HG02623 (cell line): ENCODE measurements at regions not wholly inside any gene's neighbourhood (a gene's known extent, or its start where the extent isn't known, plus 50 kb on each side); places are given as distances from the start of the nearest gene placed in this dataset.
"Not testable (repeated sequence)": the region's sequence is repeated elsewhere in the genome, so short reads cannot be mapped to it uniquely, and the experiment has no call there.

Source experiments
- ATAC-seq: cut with Tn5 transposase; IDR thresholded peaks from one replicate; pipeline ENCODE4 v1.9.1; 2021; ENCODE audit warnings: moderate library complexity; ENCODE audit not compliant: unreplicated experiment

GRCh38 chr5:32534041-32534440, 51.3 kb upstream of the SUB1 start:
- no peak for ATAC-seq

GRCh38 chr5:32531885-32532520, 53.4 kb upstream of the SUB1 start:
- ATAC-seq: peak; percentile 35

GRCh38 chr5:32527321-32527720, 58.0 kb upstream of the SUB1 start:
- not testable (repeated sequence) for ATAC-seq

- no peak for ATAC-seq
These were observed 58.5 kb upstream of the SUB1 start for GRCh38 chr5:32526810-32527209.

GRCh38 chr5:32523625-32524024, 61.7 kb upstream of the SUB1 start:
- ATAC-seq: no peak

GRCh38 chr5:32522429-32523143, 62.8 kb upstream of the SUB1 start:
- no peak for ATAC-seq

GRCh38 chr5:32521481-32521880, 63.9 kb upstream of the SUB1 start:
- ATAC-seq: no peak

GRCh38 chr5:32520972-32521371, 64.4 kb upstream of the SUB1 start:
- ATAC-seq: no peak

- no peak for ATAC-seq
These were observed 65.0 kb upstream of the SUB1 start for GRCh38 chr5:32520356-32520755.

- no peak for ATAC-seq
These were observed 65.8 kb upstream of the SUB1 start for GRCh38 chr5:32519508-32519907.

GRCh38 chr5:32514806-32515205, 70.3 kb upstream of the ZFR start:
- no peak for ATAC-seq

GRCh38 chr5:32512926-32513325, 68.4 kb upstream of the ZFR start:
- ATAC-seq: no peak

GRCh38 chr5:32511776-32512374, 67.3 kb upstream of the ZFR start:
- ATAC-seq: no peak

GRCh38 chr5:32510860-32511259, 66.3 kb upstream of the ZFR start:
- ATAC-seq: no peak

- no peak for ATAC-seq
These were observed 64.6 kb upstream of the ZFR start for GRCh38 chr5:32508806-32509805.

- no peak for ATAC-seq
These were observed 63.3 kb upstream of the ZFR start for GRCh38 chr5:32507738-32508434.

GRCh38 chr5:32506799-32507198, 62.3 kb upstream of the ZFR start:
- no peak for ATAC-seq

- no peak for ATAC-seq
These were observed 61.7 kb upstream of the ZFR start for GRCh38 chr5:32506201-32506661.

GRCh38 chr5:32505756-32506155, 61.2 kb upstream of the ZFR start:
- ATAC-seq: no peak

GRCh38 chr5:32504989-32505596, 60.6 kb upstream of the ZFR start:
- ATAC-seq: peak; percentile 45
